GM12891 (cell line): ENCODE measurements at regions not wholly inside any gene's neighbourhood (a gene's known extent, or its start where the extent isn't known, plus 50 kb on each side); places are given as distances from the start of the nearest gene placed in this dataset.

ENCODE experiments used
- POLR2A ChIP-seq: IDR thresholded peaks from 2 replicates; pipeline ENCODE4 v1.6.1; 2011; ENCODE audit warnings: low read depth, low read length, control low read depth
- POLR2AphosphoS5 ChIP-seq: IDR thresholded peaks from 2 replicates; pipeline ENCODE4 v1.6.1; 2011; ENCODE audit warnings: low read depth, low read length, control low read depth
- POU2F2 ChIP-seq: IDR thresholded peaks from 2 replicates; pipeline ENCODE4 v1.6.1; 2011; ENCODE audit warnings: low read depth, mild to moderate bottlenecking, control low read depth, low read length, moderate library complexity
- SPI1 ChIP-seq: IDR thresholded peaks from 2 replicates; pipeline ENCODE4 v1.6.1; 2011; ENCODE audit warnings: low read depth, low read length, control low read depth
- TAF1 ChIP-seq: IDR thresholded peaks from 2 replicates; pipeline ENCODE4 v1.6.1; 2011; ENCODE audit warnings: low read depth, low read length, control low read depth

DNA sequence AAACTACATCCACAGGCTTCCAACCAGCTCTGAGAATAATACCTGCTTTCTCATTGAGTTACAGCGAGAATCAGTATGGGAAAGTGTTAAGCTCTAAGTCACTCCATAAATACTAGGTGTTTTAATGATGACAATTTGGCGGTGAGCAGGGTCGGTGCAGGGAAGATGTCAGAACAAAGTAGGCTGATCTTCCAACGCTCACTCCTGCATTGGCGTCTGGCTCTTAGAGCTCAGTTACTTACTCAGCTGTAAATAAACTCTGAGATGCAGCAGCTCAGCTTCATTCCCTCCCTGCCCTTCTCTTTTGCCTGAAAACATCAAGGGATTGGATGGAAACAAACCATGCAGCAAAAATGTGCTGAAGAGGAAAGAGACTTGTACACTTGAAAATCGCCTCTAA is 102.5 kb upstream of the SPACA1 start:
- TF ChIP-seq POLR2A (no peak), TAF1 (no peak), POLR2AphosphoS5 (no peak), POU2F2 (no peak), SPI1 (no peak)
